Testis (tissue), 2 donors: ENCODE measurements at regions not wholly inside any gene's neighbourhood (a gene's known extent, or its start where the extent isn't known, plus 50 kb on each side); places are given as distances from the start of the nearest gene placed in this dataset.

Experiments used
- DNase-seq: peaks from one replicate; pipeline ENCODE4 v3.0.0-alpha.2; 2019
- H3K27ac ChIP-seq, 2 donors: fragments of 200-600 bp; sonication (generic); one replicate each; pipeline ENCODE4 v1.5.1; 2019
- H3K27me3 ChIP-seq: fragments of 200-600 bp; sonication (generic); one replicate; pipeline ENCODE4 v1.5.1; 2019
- H3K36me3 ChIP-seq: fragments of 200-600 bp; sonication (generic); one replicate; pipeline ENCODE4 v1.5.1; 2017; ENCODE audit warnings: low read depth; ENCODE audit errors: missing control alignments
- H3K4me1 ChIP-seq: fragments of 200-600 bp; sonication (generic); one replicate; pipeline ENCODE4 v1.5.1; 2019
- H3K4me3 ChIP-seq, 2 donors: fragments of 200-600 bp; sonication (generic); one replicate each; pipeline ENCODE4 v1.5.1; 2017 to 2019
- H3K9me3 ChIP-seq: fragments of 200-600 bp; sonication (generic); one replicate; pipeline ENCODE4 v1.5.1; 2017
- POLR2A ChIP-seq: fragments of 450-650 bp; IDR thresholded peaks from one replicate; pipeline ENCODE4 v1.6.1; 2017; ENCODE audit warnings: antibody characterized with exemption, mild to moderate bottlenecking, moderate library complexity
- WGBS, 2 donors: methylation state at CpG; one replicate each; pipeline ENCODE4 v1.1.5; 2018; 5-methylcytosine and 5-hydroxymethylcytosine counted together
- intact Hi-C: fragments of 100-400 bp; cut with DNase I; formaldehyde crosslinking; loops from one replicate; pipeline ENCODE4 v1.15.1; 2023; ENCODE audit warnings: low total_unique reads
- TF ChIP-seq, protein P1 (sequence below), 3 experiments: fragments of 450-650 bp in 2 of 3; fragments of 200-600 bp in 1 of 3; sonication (generic) in 1 of 3; IDR thresholded peaks; one replicate each; pipeline ENCODE4 v1.5.1; 2016 to 2019; ENCODE audit warnings: antibody characterized with exemption in 3 of 3, mild to moderate bottlenecking in 2 of 3, moderate library complexity in 1 of 3

DNA sequence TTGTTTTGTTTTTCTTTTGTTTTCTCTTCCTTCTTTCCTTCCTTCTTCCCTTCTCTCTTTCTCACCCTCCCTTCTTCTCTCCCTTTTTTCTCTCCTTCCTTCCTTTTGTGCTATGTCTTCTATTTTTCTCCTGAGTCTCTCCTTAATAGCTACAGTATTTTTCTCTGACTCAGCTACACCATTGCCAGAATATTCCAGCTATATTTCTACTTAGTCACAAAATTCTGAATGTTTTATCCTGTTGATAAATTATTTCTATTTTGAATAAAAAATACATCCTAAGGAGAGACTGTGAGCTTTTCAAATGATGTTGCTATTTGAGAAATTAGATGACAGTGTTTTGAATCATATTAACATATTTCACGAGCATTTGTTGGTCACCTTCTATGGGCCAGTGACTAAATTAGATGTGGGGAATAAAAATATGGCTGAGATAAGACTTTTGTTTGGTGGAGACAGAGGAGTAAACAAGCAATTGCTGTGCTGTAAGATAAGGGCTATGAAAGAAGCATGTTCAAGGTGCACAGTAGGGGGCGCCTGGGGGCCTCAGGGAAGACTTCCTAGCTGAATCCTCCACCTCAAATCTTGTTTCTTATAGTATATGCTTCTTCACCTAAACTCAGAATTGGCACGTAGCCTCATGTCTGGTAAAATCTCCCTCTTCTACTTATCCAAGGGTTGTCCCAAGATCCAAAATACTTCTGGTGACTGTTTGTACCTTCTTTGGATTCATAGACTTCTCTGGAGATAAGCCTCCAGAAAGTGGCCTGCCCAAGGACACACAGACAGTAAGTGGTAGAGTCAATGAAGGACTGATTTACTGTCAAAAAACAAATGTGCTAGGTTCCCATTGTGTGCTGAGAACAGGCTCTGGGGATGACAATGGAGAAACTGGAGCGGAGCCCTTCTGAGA, 115.5 kb upstream of the CREB5 start:
- H3K9me3 ChIP-seq, result no peaks in the 10 kb centered on the region
- WGBS, 2 donors, result 79 to 80% methylated on average over 4 of the region's 4 CpGs
- H3K27me3 ChIP-seq, result no peaks in the 10 kb centered on the region
- peak; percentile 51 for DNase-seq
- H3K4me3 ChIP-seq, result no peak overlapping the region
- TF ChIP-seq, protein P1, sequence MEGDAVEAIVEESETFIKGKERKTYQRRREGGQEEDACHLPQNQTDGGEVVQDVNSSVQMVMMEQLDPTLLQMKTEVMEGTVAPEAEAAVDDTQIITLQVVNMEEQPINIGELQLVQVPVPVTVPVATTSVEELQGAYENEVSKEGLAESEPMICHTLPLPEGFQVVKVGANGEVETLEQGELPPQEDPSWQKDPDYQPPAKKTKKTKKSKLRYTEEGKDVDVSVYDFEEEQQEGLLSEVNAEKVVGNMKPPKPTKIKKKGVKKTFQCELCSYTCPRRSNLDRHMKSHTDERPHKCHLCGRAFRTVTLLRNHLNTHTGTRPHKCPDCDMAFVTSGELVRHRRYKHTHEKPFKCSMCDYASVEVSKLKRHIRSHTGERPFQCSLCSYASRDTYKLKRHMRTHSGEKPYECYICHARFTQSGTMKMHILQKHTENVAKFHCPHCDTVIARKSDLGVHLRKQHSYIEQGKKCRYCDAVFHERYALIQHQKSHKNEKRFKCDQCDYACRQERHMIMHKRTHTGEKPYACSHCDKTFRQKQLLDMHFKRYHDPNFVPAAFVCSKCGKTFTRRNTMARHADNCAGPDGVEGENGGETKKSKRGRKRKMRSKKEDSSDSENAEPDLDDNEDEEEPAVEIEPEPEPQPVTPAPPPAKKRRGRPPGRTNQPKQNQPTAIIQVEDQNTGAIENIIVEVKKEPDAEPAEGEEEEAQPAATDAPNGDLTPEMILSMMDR (IDR thresholded peaks at IDR 0.05), result peak in 1 of 3 experiments; percentile 33
- TF ChIP-seq POLR2A, result no peak
- H3K36me3 ChIP-seq, result no peaks in the 10 kb centered on the region
- no peaks in the 10 kb centered on the region for H3K4me1 ChIP-seq
- no peak overlapping the region for H3K27ac ChIP-seq
- intact Hi-C loops, result no loop called here

DNA sequence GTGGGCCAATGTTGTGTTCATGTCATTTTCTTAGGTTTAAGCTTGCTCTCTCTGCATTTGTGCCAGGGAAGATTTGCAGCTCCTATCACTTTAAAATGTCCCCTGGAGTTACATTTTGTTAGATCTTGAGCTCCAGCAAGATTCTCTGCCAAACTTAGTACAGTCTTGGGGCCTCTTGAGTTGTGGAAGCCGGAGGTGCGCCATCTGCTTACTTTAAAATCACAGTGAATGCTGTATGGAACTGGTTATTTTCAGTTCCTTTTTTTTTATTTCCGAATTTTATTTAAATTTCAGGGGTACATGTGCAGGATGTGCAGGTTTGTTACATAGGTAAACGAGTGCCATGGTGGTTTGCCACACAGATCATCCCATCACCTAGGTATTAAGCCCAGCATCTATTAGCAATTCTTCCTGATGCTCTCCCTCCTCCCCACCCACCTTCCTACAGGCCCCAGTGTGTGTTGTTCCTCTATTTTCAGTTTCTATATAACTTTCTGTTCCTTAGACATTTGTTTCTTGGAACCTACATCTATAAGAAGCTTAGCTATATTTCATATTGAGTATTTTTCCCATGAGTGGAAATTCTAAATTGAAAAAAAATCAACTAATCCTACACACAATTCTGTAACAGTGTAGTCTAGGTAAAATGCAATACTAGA, 114.4 kb upstream of the CREB5 start:
- H3K4me1 ChIP-seq, result no peaks in the 10 kb centered on the region
- WGBS, 2 donors, result 79 to 85% methylated on average over 4 of the region's 4 CpGs
- H3K9me3 ChIP-seq, result no peaks in the 10 kb centered on the region
- no peaks in the 10 kb centered on the region for H3K27me3 ChIP-seq
- TF ChIP-seq, protein P1 (IDR thresholded peaks at IDR 0.05), result no peak
- TF ChIP-seq POLR2A, result no peak
- no peak overlapping the region for H3K4me3 ChIP-seq
- no peak overlapping the region for H3K27ac ChIP-seq
- DNase-seq, result no peak
- intact Hi-C loops, result no loop called here
- no peaks in the 10 kb centered on the region for H3K36me3 ChIP-seq

DNA sequence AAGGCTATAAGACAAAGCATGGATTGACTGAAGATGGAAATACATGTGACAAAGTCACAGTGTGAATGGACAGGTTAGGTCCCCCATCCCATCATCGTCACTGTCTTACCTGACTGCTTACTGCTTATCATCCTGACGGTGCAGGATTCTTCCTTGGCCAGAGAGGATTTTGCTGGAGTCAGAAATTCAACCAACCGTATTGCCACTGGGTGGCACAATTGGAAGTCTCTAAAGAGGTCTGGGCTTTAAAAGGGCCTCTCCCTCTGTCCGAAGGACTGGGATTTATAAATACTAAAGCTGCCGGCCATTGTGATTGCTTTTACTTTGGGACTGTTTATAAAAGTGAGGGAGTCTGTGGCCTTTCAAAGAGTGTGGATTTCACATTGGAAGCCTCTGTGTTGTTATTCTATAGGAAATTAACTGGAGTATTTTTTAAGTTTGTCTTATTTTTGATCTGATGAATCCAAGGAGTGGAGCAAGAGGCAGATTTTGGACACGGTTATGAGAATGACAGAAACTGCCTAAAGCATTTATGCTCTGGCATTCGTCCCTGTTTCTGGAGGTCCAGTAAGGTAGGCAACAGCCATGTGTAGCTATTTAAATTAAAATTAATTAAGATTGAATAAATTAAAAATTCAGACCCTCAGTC, 113.3 kb upstream of the CREB5 start:
- Histone ChIP-seq H3K27me3 (no peaks in the 10 kb centered on the region), H3K27ac (no peak overlapping the region), H3K36me3 (no peaks in the 10 kb centered on the region), H3K9me3 (no peaks in the 10 kb centered on the region), H3K4me3 (no peak overlapping the region), H3K4me1 (no peaks in the 10 kb centered on the region)
- WGBS, 2 donors, result 49 to 66% methylated on average over 7 of the region's 7 CpGs
- DNase-seq, result peak; percentile 63
- TF ChIP-seq, protein P1 (IDR thresholded peaks at IDR 0.05), result no peak
- intact Hi-C loops, result no loop called here

DNA sequence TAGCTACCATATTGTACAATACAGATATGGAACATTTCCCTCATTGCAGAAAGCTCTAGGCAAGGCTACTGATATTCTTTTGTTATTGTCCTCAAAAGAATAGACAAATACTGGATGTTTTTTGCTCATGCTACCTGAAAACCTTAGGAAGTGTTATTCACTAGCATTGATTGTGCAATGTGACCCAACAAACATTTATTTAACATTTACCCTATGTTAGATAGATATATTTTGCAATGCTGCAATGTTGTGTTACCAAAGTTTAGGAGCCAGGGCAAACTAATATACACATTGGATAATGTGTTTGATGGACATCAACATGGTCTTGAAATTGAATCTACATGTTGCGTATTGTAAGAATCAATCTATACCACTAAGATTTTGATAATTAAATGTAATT, 112.8 kb upstream of the CREB5 start:
- whole genome bisulfite sequencing, 2 donors, result 97 to 100% methylated on average over 1 of the region's 1 CpG
- no peaks in the 10 kb centered on the region for H3K27me3 ChIP-seq
- TF ChIP-seq, protein P1 (IDR thresholded peaks at IDR 0.05), result no peak
- no peak for TF ChIP-seq POLR2A
- H3K4me1 ChIP-seq, result no peaks in the 10 kb centered on the region
- no peaks in the 10 kb centered on the region for H3K9me3 ChIP-seq
- no peaks in the 10 kb centered on the region for H3K36me3 ChIP-seq
- intact Hi-C loops, result no loop called here
- no peak for DNase-seq
- H3K27ac ChIP-seq, result no peak overlapping the region
- H3K4me3 ChIP-seq, result no peak overlapping the region
